ENCODE measurements at regions not wholly inside any gene's neighbourhood (a gene's known extent, or its start where the extent isn't known, plus 50 kb on each side); places are given as distances from the start of the nearest gene placed in this dataset.
"Not testable (repeated sequence)": the region's sequence is repeated elsewhere in the genome, so short reads cannot be mapped to it uniquely, and the experiment has no call there.

- no peak for DNase-seq
Measured at GRCh38 chr12:11446372-11446771, 51.0 kb upstream of the PRB2 start.

DNA sequence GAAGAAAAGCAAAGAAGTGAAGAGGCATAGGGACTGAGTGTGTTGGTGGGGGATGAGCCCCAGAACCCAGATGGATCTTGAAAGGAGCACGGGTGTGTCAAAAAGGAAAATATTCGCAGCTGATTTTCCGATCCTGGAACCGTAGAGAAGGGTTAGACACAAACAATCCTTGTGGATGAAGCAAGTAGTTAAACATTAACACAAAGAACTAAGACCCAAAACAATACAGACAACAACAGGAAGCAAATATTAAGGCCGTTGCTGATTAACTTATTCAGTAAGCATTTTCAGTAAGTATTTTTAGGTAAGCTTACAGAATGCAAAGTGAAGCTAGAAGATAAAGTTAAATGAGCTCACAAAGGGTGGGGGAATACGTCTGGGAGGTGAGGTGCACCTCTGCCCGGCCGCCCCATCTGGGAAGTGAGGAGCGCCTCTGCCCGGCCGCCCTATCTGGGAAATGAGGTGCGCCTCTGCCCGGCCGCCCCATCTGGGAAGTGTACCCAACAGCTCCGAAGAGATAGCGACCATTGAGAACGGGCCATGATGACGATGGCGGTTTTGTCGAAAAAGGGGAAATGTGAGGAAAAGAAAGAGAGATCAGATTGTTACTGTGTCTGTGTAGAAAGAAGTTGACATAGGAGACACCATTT, 62.8 kb upstream of the PRB2 start:
- no peak for DNase-seq

DNA sequence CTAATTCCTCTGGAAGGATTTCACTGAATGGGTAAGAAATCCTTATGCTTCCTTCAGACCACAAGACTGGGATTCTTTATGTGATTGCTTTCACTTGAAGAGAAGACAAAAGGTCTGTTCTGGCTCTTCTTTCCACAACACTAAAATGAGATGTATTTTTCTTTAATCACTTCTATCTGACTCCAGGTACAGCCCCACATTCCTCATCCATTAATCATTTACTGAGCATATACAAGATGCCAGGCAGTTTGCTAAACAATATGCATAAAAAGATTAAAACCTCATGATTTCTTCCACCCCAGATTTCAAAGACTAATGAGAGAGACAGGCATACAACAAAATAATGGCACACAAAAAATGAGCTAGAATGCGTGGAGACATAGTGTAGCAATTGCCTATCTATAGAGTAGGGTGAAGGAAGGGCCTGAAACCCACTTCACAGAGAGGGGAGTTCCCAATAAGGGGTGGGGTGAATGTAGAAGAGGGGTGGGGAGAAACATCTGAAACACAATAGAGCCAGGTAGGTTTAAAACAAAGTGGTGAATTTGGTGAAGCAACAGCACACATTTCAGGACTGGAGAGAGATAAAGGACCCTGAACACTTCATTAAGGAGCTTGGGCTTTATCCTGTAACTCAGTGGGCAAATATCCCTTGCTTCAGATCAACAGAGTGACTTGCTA, 65.1 kb upstream of the PRB2 start:
- DNase-seq, result no peak

DNA sequence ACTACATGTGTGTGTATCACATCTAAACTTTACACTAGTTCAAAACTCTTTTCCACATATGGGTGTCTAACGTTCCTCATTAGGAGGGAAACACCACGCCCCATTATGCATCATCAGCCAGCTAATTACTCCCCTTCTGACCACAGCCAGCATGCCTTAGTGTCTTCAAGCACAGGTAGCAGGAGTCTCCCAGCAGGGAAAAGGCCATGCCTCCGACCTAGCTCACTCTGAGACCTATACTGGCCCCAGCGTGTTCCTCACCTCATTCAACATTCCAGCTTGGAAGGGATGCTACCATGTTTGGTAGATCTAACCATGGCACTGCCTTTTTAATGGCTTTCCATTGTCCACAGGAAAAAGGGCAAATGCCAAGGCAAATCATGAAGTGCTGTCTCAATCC, 66.1 kb upstream of the PRB2 start:
- no peak for DNase-seq

GRCh38 chr12:11477110-11477509, 81.7 kb upstream of the PRB2 start:
- DNase-seq, result no peak

DNA sequence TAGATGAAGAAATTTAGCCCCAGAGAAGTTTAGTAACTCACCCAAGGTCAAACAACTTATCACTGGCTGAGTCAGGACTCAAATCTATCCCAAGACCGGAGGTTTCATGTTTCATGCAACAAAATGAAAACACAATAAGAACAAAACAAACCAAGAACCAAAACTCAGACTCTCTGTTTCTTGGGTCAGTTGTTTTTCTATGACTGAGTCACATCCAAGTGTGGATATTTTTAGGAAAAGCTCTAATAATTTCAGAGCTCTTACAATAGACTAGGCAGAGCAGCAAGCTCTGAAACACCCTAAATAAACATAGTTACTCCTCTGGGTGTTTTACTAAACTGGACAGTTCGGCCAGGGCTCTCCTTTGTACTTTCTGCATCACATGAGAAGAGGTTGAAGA, 87.6 kb upstream of the PRB2 start:
- no peak for DNase-seq

- peak; percentile 89 for DNase-seq
Measured at GRCh38 chr12:11486623-11487444, 91.5 kb upstream of the PRB2 start.

- no peak for DNase-seq
Measured at GRCh38 chr12:11496157-11496851, 100.9 kb upstream of the PRB2 start.

DNA sequence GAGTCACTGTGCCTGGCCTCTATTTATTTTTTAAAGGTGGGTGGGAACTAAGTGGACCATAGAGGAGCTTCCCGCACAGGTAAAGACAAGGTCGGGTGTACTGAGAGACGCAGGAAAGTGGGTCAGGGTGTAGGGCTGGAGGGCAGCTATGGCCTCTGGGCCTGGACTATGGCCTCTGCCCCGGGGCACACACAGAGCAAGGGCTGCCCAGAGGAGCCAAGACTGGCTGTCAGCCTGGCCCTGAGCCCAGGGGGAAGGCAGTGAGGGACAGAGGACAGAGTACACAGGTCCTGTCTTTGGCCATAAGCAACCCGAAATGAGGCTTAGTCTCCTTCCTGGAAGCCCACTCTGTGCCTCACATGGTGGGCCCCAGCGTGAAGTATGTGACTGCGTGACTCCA, 102.1 kb upstream of the PRB2 start:
- no peak for DNase-seq

DNA sequence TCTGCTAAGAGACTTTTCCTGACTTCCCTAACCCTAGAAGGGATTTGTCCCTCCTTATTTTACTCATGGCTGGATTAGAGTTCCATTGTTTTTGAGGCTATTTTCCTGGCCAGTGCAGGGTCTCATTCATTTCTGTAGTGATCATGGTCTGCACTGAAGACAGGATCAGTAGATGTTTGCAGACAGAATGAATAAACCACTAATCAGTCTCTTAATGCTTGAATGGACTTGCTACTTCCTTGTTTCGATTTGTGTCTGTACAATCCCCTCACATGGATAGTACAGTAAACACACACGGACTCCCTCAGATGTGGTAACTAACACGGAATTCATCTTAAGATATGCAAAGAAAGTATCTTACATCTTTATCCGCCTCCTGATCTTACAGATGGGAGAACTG, 102.6 kb upstream of the PRB2 start:
- DNase-seq, result no peak

DNA sequence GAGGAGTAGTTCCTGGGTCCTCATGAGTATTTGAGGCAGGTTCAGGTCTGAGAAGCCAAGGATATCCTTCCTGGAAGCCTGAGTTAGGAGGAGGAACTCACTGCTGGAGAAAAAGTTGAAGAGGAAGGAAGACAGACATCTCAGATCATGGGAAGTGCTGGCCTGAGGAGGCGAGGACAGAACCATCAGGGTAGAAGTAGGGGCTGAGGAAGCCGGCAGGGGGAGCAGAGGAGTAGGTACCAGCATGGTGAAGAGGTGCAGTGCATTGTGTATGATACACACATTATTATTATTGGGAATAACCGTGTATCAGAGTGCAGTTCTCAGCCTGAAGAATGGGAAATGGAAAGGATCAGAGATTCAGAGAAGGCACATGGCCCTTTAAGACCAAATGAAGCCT, 103.2 kb upstream of the PRB2 start:
- DNase-seq, result not testable (repeated sequence)

GRCh38 chr12:11499806-11500187, 104.4 kb upstream of the PRB2 start:
- no peak for DNase-seq

GRCh38 chr12:11500188-11500860, 105.0 kb upstream of the PRB2 start:
- DNase-seq, result peak; percentile 70

- DNase-seq, result no peak
Measured at GRCh38 chr12:11500861-11501230, 105.5 kb upstream of the PRB2 start.

DNA sequence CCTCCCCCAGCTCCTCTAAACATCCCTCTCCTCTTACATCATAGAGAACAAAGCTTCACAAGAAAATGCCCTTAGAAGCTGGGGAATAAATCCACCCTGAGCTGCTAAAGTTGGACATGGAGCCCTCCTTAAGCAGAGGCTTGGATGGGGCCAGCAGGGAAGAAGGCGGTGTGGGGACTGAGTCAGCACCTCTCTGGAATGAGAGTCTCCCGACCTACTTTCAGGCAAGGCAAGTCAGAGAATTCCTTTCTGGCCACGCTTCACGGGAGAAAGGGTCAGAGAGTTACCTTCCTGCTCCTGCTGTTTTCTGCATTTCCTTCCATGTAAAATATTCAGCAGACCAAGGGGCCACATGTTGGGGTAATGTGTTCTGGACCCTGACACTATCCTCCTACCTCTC, 113.3 kb upstream of the PRB2 start:
- DNase-seq, result no peak

DNA sequence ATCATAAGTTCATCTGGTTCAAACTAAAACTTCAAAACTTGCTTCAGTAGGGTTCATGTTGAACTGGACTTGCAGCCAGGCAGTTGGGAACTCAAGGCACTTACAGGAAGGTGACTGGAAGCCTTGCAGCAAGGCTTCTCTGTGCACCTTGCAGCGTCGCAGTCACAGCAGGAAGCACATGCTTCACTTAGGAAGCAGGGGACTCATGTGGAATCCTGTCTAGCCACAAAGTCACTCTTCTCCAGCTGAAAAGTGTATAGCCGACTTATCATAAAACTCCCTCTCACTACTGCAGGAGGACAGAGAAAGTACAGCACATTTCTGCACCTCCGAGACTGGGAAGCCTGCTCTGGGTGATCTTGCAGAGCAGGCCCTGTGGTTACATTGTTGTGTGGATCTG, 114.0 kb upstream of the PRB2 start:
- no peak for DNase-seq

DNA sequence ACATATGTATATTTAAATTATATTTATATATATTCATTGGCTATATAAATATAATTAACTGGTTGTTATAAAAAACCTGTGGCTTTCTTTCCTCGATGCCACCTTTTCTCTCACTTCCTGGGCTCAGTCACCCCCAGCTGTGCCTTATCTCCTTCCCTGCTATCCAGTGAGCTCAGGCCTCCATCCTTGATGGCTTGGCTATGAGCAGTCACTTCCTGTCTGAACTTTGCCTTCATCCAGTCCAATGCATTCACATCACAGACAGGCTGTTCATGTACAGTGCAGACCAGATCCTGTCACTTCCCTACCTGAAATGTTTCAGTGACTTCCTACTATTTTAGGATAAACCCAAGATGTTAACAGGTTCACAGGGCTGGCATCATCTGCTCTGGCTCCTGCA, 115.3 kb upstream of the PRB2 start:
- DNase-seq, result no peak

DNA sequence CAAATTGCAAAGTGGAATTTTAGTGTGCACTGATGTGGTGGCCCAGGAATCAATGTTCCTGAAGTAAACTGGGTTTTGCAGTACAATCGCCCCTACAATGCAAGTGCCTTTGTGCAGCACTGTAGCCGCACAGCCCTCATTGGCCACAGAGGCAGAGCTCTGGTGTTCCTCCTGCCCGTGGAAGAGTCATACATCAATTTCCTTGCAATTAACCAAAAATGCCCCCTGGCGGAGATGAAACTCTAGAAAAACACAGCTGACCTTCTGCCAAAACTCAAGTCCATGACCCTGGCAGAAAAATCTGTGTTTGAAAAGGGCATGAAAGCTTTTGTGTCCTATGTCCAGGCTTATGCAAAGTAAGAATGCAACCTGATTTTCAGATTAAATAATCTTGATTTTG, 117.9 kb upstream of the PRB2 start:
- no peak for DNase-seq

DNA sequence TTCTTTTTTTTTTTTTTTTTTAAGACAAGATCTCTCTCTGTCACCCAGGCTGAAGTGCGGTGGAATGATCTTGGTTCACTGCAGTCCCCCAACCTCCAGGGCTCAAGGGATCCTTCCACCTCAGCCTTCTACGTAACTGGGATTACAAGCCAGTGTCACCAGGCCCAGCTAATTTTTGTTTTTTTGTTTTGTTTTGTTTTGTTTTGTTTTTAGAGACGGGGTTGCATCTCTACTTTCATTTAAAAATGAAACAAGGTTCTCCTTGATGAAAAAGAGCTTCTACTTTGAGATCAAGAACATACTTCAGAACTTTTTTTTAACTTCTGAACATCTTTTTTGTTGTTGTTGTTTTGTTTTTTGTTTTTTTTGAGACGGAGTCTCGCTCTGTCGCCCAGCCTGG, 121.7 kb upstream of the PRB2 start:
- no peak for DNase-seq

DNA sequence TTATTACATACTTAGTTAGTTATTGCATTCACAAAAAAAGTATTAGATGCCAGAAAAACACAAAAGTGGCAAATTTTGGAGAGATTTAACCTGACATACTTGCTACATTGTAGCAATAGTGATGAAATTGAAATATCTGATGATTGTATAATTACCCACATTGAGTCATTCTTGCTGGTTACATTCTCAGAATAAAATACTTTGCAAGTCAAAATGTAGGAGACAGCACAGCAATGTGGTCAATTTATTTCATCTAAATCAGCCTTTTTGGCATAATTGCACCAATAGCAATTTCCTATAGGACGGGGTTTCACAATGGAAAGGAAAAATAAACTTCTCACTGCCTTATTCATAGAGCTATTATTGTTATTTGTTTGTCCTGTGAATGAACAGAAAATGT, 125.0 kb upstream of the ETV6 start:
- DNase-seq, result no peak

- DNase-seq, result no peak
Measured at GRCh38 chr12:11534064-11534463, 115.4 kb upstream of the ETV6 start.

DNA sequence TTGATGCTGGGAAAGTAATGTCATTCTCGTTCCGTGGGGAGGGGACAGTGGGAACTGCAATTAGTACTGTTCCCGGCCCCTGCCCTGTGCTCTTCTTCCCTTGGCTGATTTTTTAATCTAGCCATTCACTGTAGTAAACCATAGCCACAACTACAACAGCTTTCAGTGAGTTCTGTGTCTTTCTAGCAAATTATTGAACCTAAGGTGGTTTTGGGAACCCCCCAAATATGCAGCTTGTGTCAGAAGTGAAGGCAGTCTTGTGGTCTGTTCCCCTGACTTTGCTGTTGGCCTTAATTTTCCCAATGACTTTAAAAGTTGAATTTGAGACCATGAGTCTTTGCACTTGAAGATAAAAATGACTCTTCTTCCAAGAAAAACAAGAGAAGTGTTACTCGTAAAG, 114.3 kb upstream of the ETV6 start:
- DNase-seq, result no peak

- no peak for DNase-seq
Measured at GRCh38 chr12:11539156-11539555, 110.3 kb upstream of the ETV6 start.

Data from hematopoietic multipotent progenitor cell treated with erythropoietin and hydrocortisone succinate and interleukin-3 and kit ligand, for 8 days (in vitro differentiated cells).